HEK293T (cell line): ENCODE measurements at regions not wholly inside any gene's neighbourhood (a gene's known extent, or its start where the extent isn't known, plus 50 kb on each side); places are given as distances from the start of the nearest gene placed in this dataset.

Source experiments
- CTCF ChIA-PET: fragments of 350-600 bp; formaldehyde crosslinking; extraction: SDS; loops from one replicate; lab custom pipeline; 2021; ENCODE audit warnings: antibody characterized with exemption, inconsistent platforms; lab: Yijun Ruan, JAX
- POLR2A ChIA-PET: fragments of 350-600 bp; formaldehyde crosslinking; extraction: SDS; loops from one replicate; lab custom pipeline; 2020; ENCODE audit warnings: antibody characterized with exemption, inconsistent platforms; lab: Yijun Ruan, JAX
- DNase-seq: peaks from one replicate; pipeline ENCODE4 v3.0.0; 2012; ENCODE audit warnings: mixed read lengths; ENCODE audit errors: extremely low spot score
- ARNT ChIP-seq: fragments of 450-650 bp; IDR thresholded peaks from 2 replicates; pipeline ENCODE4 v1.6.1; 2017; ENCODE audit warnings: mild to moderate bottlenecking
- BHLHE40 ChIP-seq: fragments of 450-650 bp; IDR thresholded peaks from 2 replicates; pipeline ENCODE4 v1.6.1; 2016; ENCODE audit warnings: mild to moderate bottlenecking, moderate library complexity, borderline replicate concordance
- CTBP1 ChIP-seq: fragments of 450-650 bp; IDR thresholded peaks from 2 replicates; pipeline ENCODE4 v1.6.1; 2016; ENCODE audit warnings: borderline replicate concordance
- ELF4 ChIP-seq: fragments of 450-650 bp; IDR thresholded peaks from 2 replicates; pipeline ENCODE4 v1.6.1; 2017; ENCODE audit warnings: antibody characterized with exemption
- FOXA1 ChIP-seq: fragments of 450-650 bp; IDR thresholded peaks from 2 replicates; pipeline ENCODE4 v1.6.1; 2016; ENCODE audit warnings: mild to moderate bottlenecking
- FOXK2 ChIP-seq: fragments of 450-650 bp; IDR thresholded peaks from 2 replicates; pipeline ENCODE4 v1.6.1; 2016; ENCODE audit warnings: mild to moderate bottlenecking
- FOXM1 ChIP-seq: fragments of 450-650 bp; IDR thresholded peaks from 2 replicates; pipeline ENCODE4 v1.6.1; 2017; ENCODE audit warnings: mild to moderate bottlenecking, borderline replicate concordance
- HDGF ChIP-seq: fragments of 450-650 bp; IDR thresholded peaks from 2 replicates; pipeline ENCODE4 v1.6.1; 2017; ENCODE audit warnings: antibody characterized with exemption, borderline replicate concordance
- L3MBTL2 ChIP-seq: fragments of 450-650 bp; conservative IDR thresholded peaks from 2 replicates; pipeline ENCODE4 v1.6.1; 2016; ENCODE audit warnings: mild to moderate bottlenecking
- LEF1 ChIP-seq: fragments of 450-650 bp; IDR thresholded peaks from 2 replicates; pipeline ENCODE4 v1.6.1; 2017; ENCODE audit warnings: mild to moderate bottlenecking, borderline replicate concordance
- NFRKB ChIP-seq: fragments of 450-650 bp; IDR thresholded peaks from 2 replicates; pipeline ENCODE4 v1.6.1; 2016; ENCODE audit warnings: mild to moderate bottlenecking, moderate library complexity
- PKNOX1 ChIP-seq: fragments of 450-650 bp; IDR thresholded peaks from 2 replicates; pipeline ENCODE4 v1.6.1; 2016
- SP1 ChIP-seq: fragments of 450-650 bp; IDR thresholded peaks from 2 replicates; pipeline ENCODE4 v1.6.1; 2017
- SUZ12 ChIP-seq: fragments of 450-650 bp; IDR thresholded peaks from 2 replicates; pipeline ENCODE4 v1.6.1; 2016; ENCODE audit warnings: mild to moderate bottlenecking
- TARDBP ChIP-seq: fragments of 450-650 bp; IDR thresholded peaks from 2 replicates; pipeline ENCODE4 v1.6.1; 2016
- ZNF384 ChIP-seq: fragments of 450-650 bp; IDR thresholded peaks from 2 replicates; pipeline ENCODE4 v1.6.1; 2016

- TF ChIP-seq ELF4 (no peak), SUZ12 (no peak), BHLHE40 (no peak), SP1 (no peak), CTBP1 (no peak), TARDBP (no peak), FOXA1 (no peak), PKNOX1 (no peak)
- CTCF ChIA-PET, result no interaction called here
- POLR2A ChIA-PET, result no interaction called here
- DNase-seq, result no peak
These were observed 307.7 kb downstream of the MDFIC start for GRCh38 chr7:115229401-115230105.

GRCh38 chr7:115227473-115228235 is 305.8 kb downstream of the MDFIC start:
- POLR2A ChIA-PET, result no interaction called here

GRCh38 chr7:115226410-115226809 is 304.5 kb downstream of the MDFIC start:
- ChIA-PET POLR2A (no interaction called here), CTCF (interaction anchor here (0.6 kb wide), 1 partner anchor 516 kb away, joined by 3 read pairs; no protein-coding TSS in a partner anchor)
- DNase-seq, result no peak
- TF ChIP-seq SP1, result no peak
- no peak for TF ChIP-seq CTBP1
- no peak for TF ChIP-seq FOXA1
- no peak for TF ChIP-seq ZNF384
- TF ChIP-seq FOXM1, result no peak
- TF ChIP-seq SUZ12, result no peak
- TF ChIP-seq ARNT, result no peak
- TF ChIP-seq HDGF, result no peak
- no peak for TF ChIP-seq TARDBP

More at GRCh38 chr7:115227473-115228235, 305.8 kb downstream of the MDFIC start:
- CTCF ChIA-PET, result interaction anchor here (0.7 kb wide), 1 partner anchor 1455 kb away, joined by 3 read pairs; no protein-coding TSS in a partner anchor
- TF ChIP-seq SP1 (no peak), ELF4 (no peak), FOXK2 (no peak), ZNF384 (no peak), HDGF (no peak), FOXA1 (no peak), NFRKB (no peak), PKNOX1 (no peak), CTBP1 (no peak), L3MBTL2 (no peak), BHLHE40 (no peak), ARNT (no peak), TARDBP (no peak), LEF1 (no peak), FOXM1 (no peak), SUZ12 (no peak)
- no peak for DNase-seq

- TF ChIP-seq CTBP1 (no peak), NFRKB (no peak), LEF1 (no peak), ELF4 (no peak), ARNT (no peak), ZNF384 (no peak)
- POLR2A ChIA-PET, result no interaction called here
- CTCF ChIA-PET, result no interaction called here
- DNase-seq, result no peak
These were observed 303.0 kb downstream of the MDFIC start for GRCh38 chr7:115224922-115225321.

- TF ChIP-seq ARNT (no peak), ELF4 (no peak), BHLHE40 (no peak), FOXM1 (no peak), LEF1 (no peak), FOXK2 (no peak), ZNF384 (no peak), NFRKB (no peak), CTBP1 (no peak), L3MBTL2 (no peak), SUZ12 (no peak), FOXA1 (no peak)
- POLR2A ChIA-PET, result no interaction called here
- CTCF ChIA-PET, result no interaction called here
- no peak for DNase-seq
These were observed 302.1 kb downstream of the MDFIC start for GRCh38 chr7:115223959-115224358.

GRCh38 chr7:115221456-115221855 is 299.6 kb downstream of the MDFIC start:
- no peak for TF ChIP-seq SP1
- no peak for TF ChIP-seq ELF4
- no peak for TF ChIP-seq ZNF384
- TF ChIP-seq FOXM1, result no peak
- no peak for TF ChIP-seq ARNT
- no peak for TF ChIP-seq HDGF
- TF ChIP-seq SUZ12, result no peak
- TF ChIP-seq TARDBP, result no peak
- TF ChIP-seq FOXK2, result no peak
- TF ChIP-seq CTBP1, result no peak
- no peak for TF ChIP-seq NFRKB
- no peak for TF ChIP-seq PKNOX1
- no peak for TF ChIP-seq L3MBTL2
- no peak for TF ChIP-seq FOXA1
- DNase-seq, result no peak
- ChIA-PET CTCF (no interaction called here), POLR2A (no interaction called here)
